GM21825 (cell line): ENCODE measurements at regions not wholly inside any gene's neighbourhood (a gene's known extent, or its start where the extent isn't known, plus 50 kb on each side); places are given as distances from the start of the nearest gene placed in this dataset.

Experiments used
- ATAC-seq: cut with Tn5 transposase; IDR thresholded peaks from one replicate; pipeline ENCODE4 v1.9.1; 2021; ENCODE audit warnings: mild to moderate bottlenecking, moderate library complexity; ENCODE audit not compliant: unreplicated experiment

DNA sequence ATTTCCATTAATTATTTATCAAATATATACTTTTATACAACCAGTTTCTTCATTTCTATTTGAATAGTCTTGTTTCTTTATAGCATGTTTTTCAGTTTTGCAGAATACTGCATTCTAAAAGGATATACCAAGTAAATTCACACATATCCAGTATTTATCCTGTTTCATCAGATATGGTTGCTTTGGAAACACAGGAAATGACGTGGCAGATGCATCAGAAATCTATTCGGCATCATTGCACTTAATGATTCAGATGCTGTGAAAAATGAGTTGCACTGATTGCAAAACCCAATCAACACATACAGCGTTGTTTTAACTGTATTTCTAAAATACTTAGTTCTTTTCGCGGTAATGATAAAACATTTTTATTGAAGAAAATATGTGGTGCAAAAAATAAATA is 594.9 kb downstream of the CDH26 start:
- ATAC-seq: no peak

- no peak for ATAC-seq
Observed at GRCh38 chr20:60558486-60558885, 600.3 kb downstream of the CDH26 start.

DNA sequence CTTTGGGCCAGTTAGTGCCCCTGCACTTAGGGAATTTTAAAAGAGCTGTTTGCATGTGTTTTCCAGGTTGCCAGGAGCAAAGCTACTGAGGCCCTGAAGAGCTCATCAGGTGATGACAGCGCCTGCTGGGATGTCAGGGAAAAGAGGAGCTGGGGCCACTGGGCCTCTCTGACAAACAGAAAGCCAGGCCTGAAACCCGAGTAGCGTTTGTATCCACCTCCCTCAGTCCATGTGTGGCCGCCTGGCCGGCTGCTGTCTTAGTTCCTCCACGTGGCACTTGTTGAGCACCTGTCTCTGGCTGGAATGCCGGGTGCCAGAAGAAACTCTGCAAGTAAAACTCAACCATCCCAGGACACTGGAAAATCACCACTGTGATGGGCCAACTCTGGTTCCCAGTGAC is 601.2 kb downstream of the CDH26 start:
- ATAC-seq: no peak

DNA sequence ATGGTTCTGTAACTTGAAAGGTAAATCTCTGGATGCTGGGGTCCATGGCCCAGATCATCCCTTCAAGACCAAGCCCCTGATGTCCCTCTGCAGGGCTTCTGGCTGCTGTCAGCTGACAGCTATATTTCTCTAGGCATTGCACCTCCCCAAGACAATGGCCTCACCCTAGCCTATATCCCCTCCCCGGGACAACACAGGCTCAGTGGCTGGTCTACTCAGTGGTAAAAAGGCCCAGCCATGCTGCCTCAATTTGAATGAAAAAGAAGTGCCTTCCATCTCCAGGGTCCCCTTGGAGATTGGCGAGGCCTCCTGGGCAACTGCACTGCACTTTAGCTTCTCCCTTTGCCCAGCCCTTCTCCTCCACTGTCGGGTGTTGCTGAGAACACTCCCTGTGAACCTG is 602.8 kb downstream of the CDH26 start:
- no peak for ATAC-seq

DNA sequence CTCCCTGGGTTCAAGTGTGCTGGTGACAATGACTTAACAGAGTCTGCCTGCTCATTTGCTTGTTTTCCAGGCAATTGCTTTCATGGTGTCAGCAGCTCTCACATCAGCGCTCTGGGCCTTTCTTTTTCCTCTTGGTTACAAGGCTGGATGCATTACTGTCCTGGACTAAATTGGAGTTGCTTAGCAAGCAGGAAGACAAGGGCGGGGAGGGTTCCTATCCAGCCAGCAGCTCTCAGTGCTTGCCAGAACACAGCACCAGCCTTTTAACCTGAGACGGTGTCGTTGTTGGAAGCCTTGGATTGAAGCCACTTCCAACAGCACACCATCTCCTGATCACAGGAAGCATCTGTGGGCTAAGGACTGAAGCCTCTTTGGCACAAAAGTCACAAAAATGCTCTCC is 606.9 kb downstream of the CDH26 start:
- no peak for ATAC-seq

DNA sequence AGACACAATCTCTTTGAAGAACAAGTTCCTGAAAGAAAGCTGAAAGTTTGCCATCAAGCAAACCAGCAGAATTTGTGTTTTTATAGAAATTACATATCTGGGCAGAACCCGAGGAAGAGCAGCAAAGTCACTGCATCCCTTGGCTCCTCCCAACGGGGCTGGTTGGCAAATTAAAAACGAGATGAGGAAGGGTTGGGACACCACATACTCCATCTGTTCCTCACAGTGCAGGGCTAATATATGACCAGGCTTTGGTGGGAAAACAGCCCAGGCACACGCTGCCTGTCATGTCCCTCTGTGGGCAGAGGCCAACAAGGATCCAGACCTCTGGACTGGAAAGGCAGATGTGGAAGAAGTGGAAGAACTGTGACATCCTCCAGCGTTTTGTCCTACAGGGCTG is 607.3 kb downstream of the CDH26 start:
- no peak for ATAC-seq

GRCh38 chr20:60569116-60569515 is 610.9 kb downstream of the CDH26 start:
- no peak for ATAC-seq

DNA sequence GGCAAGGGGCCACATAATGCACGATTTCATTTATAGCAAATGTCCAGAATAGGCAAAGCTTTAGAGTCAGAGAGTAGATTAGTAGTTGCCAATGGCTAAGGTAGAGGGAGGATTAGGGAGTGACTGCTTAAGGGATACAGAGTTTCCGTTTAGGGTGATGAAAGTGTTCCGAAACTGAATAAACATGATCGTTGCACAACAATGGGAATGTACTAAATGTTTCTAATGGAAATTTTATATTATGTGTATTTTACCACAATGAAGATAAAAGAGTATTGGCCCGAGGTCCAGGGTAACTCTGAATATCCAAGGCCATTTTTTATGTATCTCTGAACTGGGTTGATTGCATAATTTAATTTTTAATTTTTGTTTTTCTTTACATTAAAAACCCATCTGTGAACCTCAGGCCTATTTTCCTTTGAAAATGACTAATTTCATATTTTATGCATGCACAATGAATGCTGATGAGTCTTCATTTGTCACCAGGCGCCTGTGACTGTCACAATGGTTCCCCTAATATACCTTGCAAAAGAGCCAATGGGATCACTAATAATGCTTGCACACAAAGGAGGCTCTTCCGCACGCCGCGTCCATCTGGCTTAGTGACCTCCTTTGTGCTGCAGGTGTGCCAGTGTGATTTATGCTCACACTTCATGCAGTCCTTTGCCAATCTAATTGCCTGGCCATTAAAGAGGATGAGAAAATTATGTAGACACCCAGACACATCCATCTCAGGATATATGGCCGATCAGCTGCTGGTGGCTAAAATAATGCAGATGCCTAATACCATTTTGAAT is 612.5 kb downstream of the CDH26 start:
- no peak for ATAC-seq

DNA sequence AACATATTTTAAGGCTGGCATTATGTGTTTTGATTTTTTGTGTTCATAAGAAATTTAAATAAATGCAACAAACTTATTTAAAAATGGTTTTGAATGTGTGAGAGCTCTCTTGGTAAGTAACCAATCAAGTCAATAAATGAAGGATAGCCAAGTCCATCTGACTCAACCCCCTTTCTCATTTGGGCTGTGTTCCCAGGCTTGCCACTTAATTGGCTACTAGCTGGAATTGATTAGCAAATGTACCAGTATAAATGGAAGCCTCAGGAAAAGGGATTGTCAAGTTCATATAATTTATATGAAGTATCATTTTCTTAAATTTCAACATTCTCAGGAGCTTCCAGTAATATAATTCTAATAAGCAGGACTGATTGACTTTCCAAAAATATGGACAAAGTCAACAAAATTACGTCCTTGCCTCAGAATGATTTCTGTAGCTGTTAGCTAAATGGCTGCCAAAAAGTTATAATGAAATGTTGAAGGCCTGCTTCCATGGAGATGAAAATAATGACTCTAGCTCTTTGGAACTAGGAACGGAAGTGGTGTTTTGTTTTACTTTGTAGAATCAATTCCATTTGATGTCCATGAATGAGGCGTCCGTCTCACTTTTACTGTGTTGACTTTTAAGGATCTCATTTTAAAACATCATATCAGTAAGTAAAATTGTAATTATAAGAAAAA is 614.9 kb downstream of the CDH26 start:
- ATAC-seq: no peak

DNA sequence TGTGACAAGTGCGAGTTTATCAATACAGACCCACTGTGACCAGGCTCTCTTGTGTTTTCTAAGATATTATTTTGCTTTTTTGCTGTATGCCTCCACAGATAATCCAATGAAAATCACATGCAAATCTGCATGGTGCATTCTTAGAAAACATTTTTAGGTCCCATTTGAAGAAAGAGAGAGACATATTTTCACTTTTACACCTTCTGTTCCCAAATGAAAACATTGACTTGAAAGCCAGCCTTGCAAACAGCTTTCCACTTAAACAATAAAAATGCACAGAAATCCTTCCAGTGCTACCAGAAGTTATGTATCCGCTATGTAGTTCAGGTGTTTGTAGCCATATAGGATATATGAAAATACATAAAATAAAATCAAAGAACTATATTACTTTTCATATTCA is 618.0 kb downstream of the CDH26 start:
- no peak for ATAC-seq

GRCh38 chr20:60579941-60580515 is 621.8 kb downstream of the CDH26 start:
- no peak for ATAC-seq

DNA sequence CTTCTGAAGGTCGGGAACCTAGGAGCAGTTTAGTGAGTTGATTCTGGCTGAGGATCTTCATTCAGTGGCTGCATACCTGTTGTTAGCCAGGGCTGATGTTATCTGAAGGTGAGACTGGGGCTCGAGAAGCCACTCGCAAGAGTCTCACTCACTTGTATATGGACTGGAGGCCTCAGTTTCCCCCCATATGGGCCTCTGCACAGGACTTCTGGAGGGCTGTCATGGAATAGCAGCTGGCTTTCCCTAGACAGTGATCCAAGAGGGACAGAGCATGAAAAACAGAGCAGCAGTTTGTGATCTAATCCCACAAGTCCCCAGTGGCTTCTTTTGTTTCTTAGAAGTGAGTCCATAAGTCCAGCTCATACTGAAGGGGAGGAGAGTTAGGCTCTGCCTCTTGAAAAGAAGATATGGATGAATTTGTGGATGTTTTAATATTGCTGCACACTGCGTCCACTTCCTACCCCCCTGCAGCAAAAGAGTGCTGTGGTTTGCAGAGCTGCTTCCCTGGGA is 623.4 kb downstream of the CDH26 start:
- ATAC-seq: no peak

- no peak for ATAC-seq
Observed at GRCh38 chr20:60583741-60584140, 625.5 kb downstream of the CDH26 start.

DNA sequence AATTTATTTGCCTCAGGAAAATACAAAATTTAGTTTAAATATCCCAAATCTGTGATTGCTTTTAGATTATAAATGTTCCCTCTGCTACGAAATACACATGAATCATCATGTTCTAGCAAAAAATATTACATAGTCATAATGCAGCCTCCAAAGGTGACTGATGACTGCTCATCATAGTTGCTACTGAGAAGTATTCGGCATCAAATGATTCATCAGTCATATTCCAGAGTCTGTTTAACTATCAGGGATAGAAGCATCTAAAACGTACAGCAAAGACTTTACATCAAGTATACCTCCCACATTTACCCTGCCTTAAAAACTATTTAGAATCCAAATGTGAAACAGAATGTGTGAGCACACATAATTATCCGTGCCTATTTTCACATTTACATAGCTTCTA is 626.0 kb downstream of the CDH26 start:
- ATAC-seq: no peak

GRCh38 chr20:60585651-60586050 is 627.4 kb downstream of the CDH26 start:
- ATAC-seq: no peak

DNA sequence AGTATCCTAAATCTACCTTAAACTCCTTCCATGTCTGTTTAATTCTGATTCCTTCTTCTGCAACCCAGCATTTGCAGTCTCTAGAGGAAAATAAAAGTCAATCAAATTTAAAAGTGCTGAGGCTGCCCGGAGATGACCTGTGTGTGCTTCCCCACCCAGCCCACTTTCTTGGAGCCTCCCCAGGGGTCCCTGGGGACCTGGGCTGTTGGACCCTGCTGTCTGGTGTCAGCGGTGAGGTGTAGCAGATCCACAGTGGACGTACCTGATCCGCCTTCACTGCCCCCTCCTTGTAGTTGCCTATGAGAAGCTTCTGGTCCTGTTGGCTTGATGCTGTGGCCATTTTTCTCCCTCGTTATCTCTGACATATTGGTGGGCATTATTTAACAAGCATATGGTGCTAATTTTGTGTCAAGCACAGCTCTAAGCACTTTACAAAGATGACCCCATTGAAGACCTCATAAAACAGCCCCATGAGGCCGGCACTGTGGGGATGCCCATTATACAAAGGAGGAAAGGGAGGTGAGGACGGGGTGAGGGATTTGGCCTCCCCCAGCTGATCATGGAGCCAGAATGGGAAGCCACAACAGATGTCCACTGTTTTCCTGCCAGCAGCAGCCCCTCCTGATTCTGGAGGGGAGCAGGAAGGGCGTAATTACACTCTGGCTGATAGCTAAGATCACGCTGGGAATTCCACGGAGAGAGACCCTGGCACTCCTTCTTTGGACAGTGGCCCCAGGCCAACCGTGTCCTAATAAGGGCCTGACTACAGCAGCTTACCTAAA is 628.2 kb downstream of the CDH26 start:
- ATAC-seq: no peak

- no peak for ATAC-seq
Observed at GRCh38 chr20:60587986-60588385, 629.8 kb downstream of the CDH26 start.

GRCh38 chr20:60589623-60590022 is 631.4 kb downstream of the CDH26 start:
- ATAC-seq: no peak

GRCh38 chr20:60591172-60591799 is 633.1 kb downstream of the CDH26 start:
- no peak for ATAC-seq

DNA sequence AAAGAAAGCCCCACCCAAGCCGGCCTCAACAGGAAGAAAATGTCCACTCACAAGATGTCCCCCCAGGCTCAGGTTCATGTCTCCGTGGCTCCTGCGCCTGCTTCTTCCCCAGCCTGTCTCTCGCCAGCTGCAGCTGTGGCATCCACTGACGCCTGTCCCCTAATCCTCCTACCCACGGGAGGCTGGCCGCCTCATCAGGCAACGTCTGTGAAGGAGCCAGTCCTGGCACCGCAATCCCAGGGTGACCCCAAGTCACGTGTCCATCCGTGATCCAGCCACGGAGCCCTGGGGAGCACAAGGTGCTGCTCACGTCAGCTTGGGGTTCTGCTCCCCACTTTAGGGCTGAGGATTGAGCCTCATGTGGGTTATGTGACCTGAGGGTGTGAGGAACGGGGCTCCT is 640.3 kb downstream of the CDH26 start:
- ATAC-seq: no peak

- no peak for ATAC-seq
Observed at GRCh38 chr20:60599381-60599780, 641.2 kb downstream of the CDH26 start.
